ENCODE measurements at regions not wholly inside any gene's neighbourhood (a gene's known extent, or its start where the extent isn't known, plus 50 kb on each side); places are given as distances from the start of the nearest gene placed in this dataset.

DNA sequence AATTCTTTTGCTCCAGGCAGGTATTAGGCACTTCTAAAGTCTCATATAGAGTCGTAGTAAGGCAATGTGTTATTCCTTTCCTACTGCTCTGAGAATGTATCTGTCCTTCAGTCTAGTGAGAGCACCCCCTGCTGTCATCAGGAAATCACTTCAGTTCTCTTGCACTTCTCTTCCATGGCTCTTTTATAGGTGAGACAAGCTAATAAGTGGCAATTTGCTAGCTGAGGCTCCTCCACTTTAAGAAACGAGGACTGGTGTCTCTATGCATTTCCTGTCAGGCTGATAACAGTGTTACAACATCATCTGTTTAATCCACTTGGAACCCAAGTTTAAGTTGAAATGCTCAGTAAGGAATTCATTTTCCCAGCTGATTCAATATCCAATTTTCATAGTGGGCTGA, 350.6 kb downstream of the TFEC start:
- TF ChIP-seq, protein P1, sequence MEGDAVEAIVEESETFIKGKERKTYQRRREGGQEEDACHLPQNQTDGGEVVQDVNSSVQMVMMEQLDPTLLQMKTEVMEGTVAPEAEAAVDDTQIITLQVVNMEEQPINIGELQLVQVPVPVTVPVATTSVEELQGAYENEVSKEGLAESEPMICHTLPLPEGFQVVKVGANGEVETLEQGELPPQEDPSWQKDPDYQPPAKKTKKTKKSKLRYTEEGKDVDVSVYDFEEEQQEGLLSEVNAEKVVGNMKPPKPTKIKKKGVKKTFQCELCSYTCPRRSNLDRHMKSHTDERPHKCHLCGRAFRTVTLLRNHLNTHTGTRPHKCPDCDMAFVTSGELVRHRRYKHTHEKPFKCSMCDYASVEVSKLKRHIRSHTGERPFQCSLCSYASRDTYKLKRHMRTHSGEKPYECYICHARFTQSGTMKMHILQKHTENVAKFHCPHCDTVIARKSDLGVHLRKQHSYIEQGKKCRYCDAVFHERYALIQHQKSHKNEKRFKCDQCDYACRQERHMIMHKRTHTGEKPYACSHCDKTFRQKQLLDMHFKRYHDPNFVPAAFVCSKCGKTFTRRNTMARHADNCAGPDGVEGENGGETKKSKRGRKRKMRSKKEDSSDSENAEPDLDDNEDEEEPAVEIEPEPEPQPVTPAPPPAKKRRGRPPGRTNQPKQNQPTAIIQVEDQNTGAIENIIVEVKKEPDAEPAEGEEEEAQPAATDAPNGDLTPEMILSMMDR (conservative IDR thresholded peaks at IDR 0.05; ENCODE audit: low read depth, low read length), result peak; percentile 77
- H3K4me3 ChIP-seq (ENCODE audit: low read depth, low read length), result no peak overlapping the region
- peak; percentile 86 for DNase-seq (ENCODE audit: low read depth)

DNA sequence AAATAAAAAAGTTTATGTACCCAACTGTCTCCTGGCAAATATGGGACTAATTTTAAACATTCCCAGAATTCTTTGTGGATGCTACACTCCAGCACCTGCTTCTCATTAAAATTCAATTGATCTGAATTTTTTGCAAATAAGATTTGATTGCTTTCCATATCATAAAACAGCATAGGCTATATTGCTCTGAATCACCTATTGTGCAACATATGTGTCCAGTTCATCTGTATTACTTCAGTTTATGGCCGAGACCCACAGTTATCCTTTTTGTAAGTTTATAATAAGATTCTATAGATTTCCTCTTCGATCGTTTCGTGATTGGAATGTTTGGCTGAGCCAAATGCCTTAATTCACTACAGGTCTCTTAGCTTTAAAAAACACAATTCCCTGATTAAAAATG, 351.1 kb downstream of the TFEC start:
- TF ChIP-seq, protein P1 (conservative IDR thresholded peaks at IDR 0.05; ENCODE audit: low read depth, low read length), result no peak
- H3K4me3 ChIP-seq (ENCODE audit: low read depth, low read length), result no peak overlapping the region
- no peak for DNase-seq (ENCODE audit: low read depth)

DNA sequence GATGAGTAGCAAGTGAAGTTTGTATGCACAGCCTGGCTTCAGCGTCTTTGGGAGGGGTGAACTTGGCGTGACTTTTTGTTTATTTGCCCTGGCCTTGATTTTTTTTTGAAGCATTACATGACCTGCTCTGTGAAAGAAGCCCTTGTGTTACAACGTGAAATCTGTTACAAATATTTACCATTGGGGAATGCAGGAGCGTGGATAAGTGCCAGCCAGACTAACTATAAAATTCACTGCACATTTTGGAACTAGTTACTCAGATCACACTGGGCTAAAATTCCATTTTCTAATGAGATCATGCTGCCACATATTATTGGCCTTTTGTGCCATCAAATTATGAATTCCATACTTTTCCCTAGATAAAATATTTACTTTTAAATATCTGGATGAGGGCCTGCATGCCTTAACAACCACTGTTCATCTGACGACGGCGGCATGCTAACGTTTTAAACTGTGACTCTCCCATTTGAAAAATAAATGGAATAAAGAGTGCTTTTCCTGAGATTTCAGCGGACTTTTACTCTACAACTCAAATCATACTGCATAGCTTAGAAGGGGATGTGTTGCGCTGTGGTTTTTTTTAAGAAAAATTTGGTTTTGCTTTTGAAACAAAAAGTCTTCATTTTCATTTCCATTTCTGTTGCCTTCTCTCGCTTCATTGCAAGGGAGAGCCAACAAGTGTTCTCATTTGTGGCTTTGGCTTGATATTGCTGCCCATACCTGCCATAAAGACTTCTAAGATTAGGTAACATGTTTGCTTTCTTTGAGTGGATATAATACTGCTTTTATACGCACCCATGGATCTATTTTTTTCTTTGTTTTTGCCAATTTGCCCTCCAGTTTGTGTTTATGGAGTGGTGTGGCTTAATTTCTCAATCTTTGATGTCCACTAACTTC, 352.2 kb downstream of the TFEC start:
- peak; percentile 56 for DNase-seq (ENCODE audit: low read depth)
- TF ChIP-seq, protein P1 (conservative IDR thresholded peaks at IDR 0.05; ENCODE audit: low read depth, low read length), result no peak
- no peak overlapping the region for H3K4me3 ChIP-seq (ENCODE audit: low read depth, low read length)

DNA sequence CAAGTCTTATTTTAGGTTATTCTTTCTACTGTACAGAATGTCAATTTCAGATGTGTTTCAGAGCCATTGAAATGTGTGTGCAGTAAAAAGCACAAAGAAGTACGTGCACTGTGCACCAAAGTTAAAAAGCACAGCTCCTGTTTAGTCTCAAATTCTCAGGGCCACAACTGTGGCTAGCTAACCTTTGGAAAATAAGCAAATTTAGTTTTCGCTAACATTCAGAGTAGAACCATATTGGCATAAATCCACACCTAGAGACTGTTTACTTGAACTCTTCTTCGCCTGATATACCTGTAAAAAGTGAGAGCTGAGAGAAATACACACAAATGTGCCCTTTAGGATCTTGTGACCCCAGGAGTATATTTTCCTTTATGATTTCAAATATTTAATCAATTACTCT, 353.9 kb downstream of the TFEC start:
- DNase-seq (ENCODE audit: low read depth), result no peak
- TF ChIP-seq, protein P1 (conservative IDR thresholded peaks at IDR 0.05; ENCODE audit: low read depth, low read length), result no peak
- H3K4me3 ChIP-seq (ENCODE audit: low read depth, low read length), result no peak overlapping the region

DNA sequence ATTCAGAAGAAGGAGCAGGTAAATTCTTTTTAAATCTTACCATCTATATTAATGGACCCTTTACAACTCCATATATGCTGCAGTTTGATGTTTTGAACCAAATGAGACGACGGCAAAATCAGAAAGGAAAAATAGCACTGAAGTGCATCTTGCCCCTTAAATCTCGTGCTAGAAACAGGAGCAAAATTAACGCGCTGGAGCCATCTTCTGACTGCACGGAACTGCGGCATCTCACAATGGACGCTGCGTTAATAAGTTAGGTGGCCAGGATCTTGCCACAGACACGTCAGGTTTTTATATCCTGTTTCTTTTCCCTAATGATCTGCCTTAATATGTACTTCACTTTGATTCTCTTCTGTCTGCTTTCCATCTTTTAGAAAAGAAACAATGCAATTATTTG, 354.5 kb downstream of the TFEC start:
- no peak overlapping the region for H3K4me3 ChIP-seq (ENCODE audit: low read depth, low read length)
- DNase-seq (ENCODE audit: low read depth), result peak; percentile 80
- TF ChIP-seq, protein P1 (conservative IDR thresholded peaks at IDR 0.05; ENCODE audit: low read depth, low read length), result peak; percentile 70

DNA sequence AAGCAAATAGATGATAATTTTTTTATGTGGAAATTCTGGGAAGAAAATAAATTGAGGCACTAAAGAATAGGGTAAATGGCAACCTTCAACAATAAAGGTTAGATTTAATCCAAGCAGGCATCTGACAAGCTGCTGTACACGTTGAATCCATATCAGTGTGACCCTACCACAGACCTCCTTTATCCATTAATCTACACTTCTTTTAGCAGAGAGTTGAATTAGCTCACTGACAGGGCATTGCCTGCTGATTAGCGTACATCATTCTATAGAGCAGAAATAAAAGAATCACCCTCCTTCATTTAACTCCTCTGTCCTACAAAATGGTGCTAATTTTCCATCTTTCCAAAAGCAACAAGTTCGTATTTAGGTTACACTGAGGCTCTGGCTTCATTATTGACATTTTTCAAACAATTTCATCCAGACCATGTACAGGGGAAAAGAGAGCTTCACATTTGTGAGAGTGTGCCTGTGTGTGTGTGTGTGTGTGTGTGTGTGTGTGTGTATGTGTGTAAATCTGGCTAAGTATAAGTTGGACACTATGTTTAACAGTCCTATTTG, 356.0 kb downstream of the TFEC start:
- H3K4me3 ChIP-seq (ENCODE audit: low read depth, low read length), result no peak overlapping the region
- TF ChIP-seq, protein P1 (conservative IDR thresholded peaks at IDR 0.05; ENCODE audit: low read depth, low read length), result no peak
- DNase-seq (ENCODE audit: low read depth), result no peak

Data from choroid plexus epithelial cell (primary cell).